ENCODE measurements at regions not wholly inside any gene's neighbourhood (a gene's known extent, or its start where the extent isn't known, plus 50 kb on each side); places are given as distances from the start of the nearest gene placed in this dataset.

GRCh38 chr22:44365832-44366231 lies 53.1 kb upstream of the SHISAL1 start:
- no peaks in the 10 kb centered on the region for H3K27me3 ChIP-seq (replicated peaks; ENCODE audit: insufficient read depth)

GRCh38 chr22:44365191-44365590 lies 52.4 kb upstream of the SHISAL1 start:
- WGBS, result 80% methylated on average over 8 of the region's 9 CpGs
- H3K27me3 ChIP-seq (replicated peaks; ENCODE audit: insufficient read depth), result no peaks in the 10 kb centered on the region
- no peaks in the 10 kb centered on the region for H3K4me1 ChIP-seq (replicated peaks)
- H3K27ac ChIP-seq, result no peak overlapping the region
- intact Hi-C loops (cut with DNase I), result no loop called here
- no peak for DNase-seq (ENCODE audit: low spot score)
- no peaks in the 10 kb centered on the region for H3K9me3 ChIP-seq
- TF ChIP-seq CTCF (IDR thresholded peaks at IDR 0.05) (no peak), POLR2AphosphoS5 (IDR thresholded peaks at IDR 0.05) (no peak), POLR2A (IDR thresholded peaks at IDR 0.05) (no peak)
- no peak overlapping the region for H3K4me3 ChIP-seq
- no peaks in the 10 kb centered on the region for H3K36me3 ChIP-seq

More at GRCh38 chr22:44365832-44366231, 53.1 kb upstream of the SHISAL1 start:
- no peak for DNase-seq (ENCODE audit: low spot score)
- intact Hi-C loops (cut with DNase I), result no loop called here
- Histone ChIP-seq H3K4me3 (no peak overlapping the region), H3K27ac (no peak overlapping the region), H3K4me1 (replicated peaks) (no peaks in the 10 kb centered on the region), H3K36me3 (no peaks in the 10 kb centered on the region), H3K9me3 (no peaks in the 10 kb centered on the region)
- TF ChIP-seq POLR2AphosphoS5 (IDR thresholded peaks at IDR 0.05) (no peak), POLR2A (IDR thresholded peaks at IDR 0.05) (no peak), CTCF (IDR thresholded peaks at IDR 0.05) (no peak)
- 67% methylated on average over 9 of the region's 9 CpGs for WGBS

DNA sequence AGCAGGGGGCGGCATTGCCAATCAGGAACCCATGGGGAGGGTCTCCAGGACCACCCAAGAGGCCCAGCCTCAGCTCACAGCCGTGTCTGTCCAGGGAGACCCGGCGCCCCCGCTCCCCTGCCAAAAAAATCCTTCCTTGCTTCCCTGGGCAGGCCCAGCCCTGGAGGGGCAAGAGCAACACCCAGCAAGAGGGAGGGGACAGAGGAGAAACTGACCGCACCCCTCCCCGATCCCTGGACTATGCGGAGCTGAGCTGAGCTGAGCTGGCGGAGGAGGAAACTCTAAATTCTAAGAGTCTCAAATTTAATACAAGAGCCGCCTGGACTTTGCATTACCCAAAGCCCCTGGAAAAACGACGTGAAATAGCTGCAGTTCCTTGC lies 52.0 kb upstream of the SHISAL1 start:
- Histone ChIP-seq H3K4me3 (no peak overlapping the region), H3K36me3 (no peaks in the 10 kb centered on the region), H3K27me3 (replicated peaks; ENCODE audit: insufficient read depth) (no peaks in the 10 kb centered on the region), H3K9me3 (no peaks in the 10 kb centered on the region), H3K4me1 (replicated peaks) (no peaks in the 10 kb centered on the region), H3K27ac (no peak overlapping the region)
- WGBS, result 67% methylated on average over 12 of the region's 12 CpGs
- intact Hi-C loops (cut with DNase I), result loop anchor here (5.0 kb wide), 1 partner anchor 133 kb away; the partner anchor contains the start of gene RTL6
- DNase-seq (ENCODE audit: low spot score), result no peak
- TF ChIP-seq POLR2AphosphoS5 (IDR thresholded peaks at IDR 0.05), result no peak
- no peak for TF ChIP-seq CTCF (IDR thresholded peaks at IDR 0.05)

DNA sequence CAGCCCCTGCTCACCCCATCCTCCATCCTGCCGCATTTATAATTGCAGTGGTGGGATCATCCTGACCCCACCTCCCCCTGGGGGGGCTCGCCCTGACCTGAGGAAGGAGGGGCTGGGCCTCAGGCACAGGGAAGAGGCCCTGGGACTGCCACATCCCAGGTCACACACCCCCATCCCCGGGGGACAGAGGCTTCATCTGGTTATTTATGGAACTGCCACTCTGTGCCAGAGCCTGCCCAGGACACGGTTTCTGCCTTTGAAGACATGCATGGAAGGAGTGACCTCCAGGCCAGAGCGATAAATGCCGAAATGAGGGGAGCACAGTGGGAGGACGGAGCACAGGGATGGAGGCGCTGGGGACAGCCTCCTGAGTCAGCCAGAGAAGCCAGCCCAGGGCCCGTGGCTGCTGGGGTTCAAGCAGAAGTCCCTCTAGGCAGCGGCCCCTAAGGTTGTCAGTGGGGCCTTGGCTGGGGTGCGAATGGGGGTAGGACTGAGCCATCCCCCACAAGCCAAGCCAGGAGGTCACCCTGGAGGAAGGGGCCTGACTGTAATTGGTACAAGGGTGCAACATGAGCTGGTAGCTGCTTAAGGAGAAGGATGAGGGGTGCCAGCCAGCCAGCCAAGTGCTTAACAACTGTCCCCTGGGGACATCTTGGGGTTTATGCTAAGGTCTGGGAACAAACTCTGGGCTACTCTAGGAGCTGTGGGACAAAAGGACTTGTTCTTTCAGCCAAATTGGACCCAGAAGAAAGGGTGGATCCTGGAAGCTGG lies 51.4 kb upstream of the SHISAL1 start:
- H3K36me3 ChIP-seq, result no peaks in the 10 kb centered on the region
- intact Hi-C loops (cut with DNase I), result loop anchor here (5.0 kb wide), 1 partner anchor 133 kb away; the partner anchor contains the start of gene RTL6
- no peak overlapping the region for H3K27ac ChIP-seq
- no peak for DNase-seq (ENCODE audit: low spot score)
- WGBS, result 76% methylated on average over 11 of the region's 11 CpGs
- no peaks in the 10 kb centered on the region for H3K9me3 ChIP-seq
- TF ChIP-seq CTCF (IDR thresholded peaks at IDR 0.05) (no peak), POLR2A (IDR thresholded peaks at IDR 0.05) (no peak), POLR2AphosphoS5 (IDR thresholded peaks at IDR 0.05) (no peak)
- H3K4me3 ChIP-seq, result no peak overlapping the region
- no peaks in the 10 kb centered on the region for H3K27me3 ChIP-seq (replicated peaks; ENCODE audit: insufficient read depth)
- no peaks in the 10 kb centered on the region for H3K4me1 ChIP-seq (replicated peaks)

All from prostate gland (tissue), 2 donors.